Sigmoid colon (tissue), 3 donors: ENCODE measurements at regions not wholly inside any gene's neighbourhood (a gene's known extent, or its start where the extent isn't known, plus 50 kb on each side); places are given as distances from the start of the nearest gene placed in this dataset.

ENCODE experiments used
- POLR2A ChIP-seq, 2 donors: fragments of 450-650 bp; IDR thresholded peaks; one replicate each; pipeline ENCODE4 v1.6.1; 2016; ENCODE audit warnings: antibody characterized with exemption in 2 of 2, mild to moderate bottlenecking in 2 of 2, moderate library complexity in 2 of 2
- TF ChIP-seq, protein P1 (sequence below), 4 experiments: fragments of 450-650 bp in 3 of 4; fragments of 200-600 bp in 1 of 4; IDR thresholded peaks; one replicate each; pipeline ENCODE4 v1.5.1; 2016 to 2019; ENCODE audit warnings: antibody characterized with exemption in 4 of 4, mild to moderate bottlenecking in 3 of 4, moderate library complexity in 2 of 4

DNA sequence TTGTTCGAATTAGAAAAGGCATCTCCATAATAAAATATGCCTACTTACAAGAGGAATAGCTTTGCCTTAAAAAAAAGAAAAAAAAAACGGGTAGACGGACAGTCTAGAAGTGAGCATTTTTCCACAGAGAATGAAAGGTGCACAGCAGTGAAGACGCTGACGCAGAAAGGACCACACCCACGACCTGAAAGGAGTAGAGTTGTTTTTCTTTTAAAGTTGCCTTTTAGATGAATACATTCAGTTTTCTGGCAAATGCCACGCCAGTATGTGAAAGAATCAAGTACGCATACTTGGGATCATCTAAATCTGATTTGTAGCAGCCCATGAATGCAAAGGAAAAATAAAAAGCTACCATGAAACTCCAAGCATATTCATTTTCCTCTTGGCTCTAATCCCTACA lies 809.2 kb upstream of the SOX11 start:
- TF ChIP-seq, protein P1, sequence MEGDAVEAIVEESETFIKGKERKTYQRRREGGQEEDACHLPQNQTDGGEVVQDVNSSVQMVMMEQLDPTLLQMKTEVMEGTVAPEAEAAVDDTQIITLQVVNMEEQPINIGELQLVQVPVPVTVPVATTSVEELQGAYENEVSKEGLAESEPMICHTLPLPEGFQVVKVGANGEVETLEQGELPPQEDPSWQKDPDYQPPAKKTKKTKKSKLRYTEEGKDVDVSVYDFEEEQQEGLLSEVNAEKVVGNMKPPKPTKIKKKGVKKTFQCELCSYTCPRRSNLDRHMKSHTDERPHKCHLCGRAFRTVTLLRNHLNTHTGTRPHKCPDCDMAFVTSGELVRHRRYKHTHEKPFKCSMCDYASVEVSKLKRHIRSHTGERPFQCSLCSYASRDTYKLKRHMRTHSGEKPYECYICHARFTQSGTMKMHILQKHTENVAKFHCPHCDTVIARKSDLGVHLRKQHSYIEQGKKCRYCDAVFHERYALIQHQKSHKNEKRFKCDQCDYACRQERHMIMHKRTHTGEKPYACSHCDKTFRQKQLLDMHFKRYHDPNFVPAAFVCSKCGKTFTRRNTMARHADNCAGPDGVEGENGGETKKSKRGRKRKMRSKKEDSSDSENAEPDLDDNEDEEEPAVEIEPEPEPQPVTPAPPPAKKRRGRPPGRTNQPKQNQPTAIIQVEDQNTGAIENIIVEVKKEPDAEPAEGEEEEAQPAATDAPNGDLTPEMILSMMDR (IDR thresholded peaks at IDR 0.05) = no peak
- TF ChIP-seq POLR2A (IDR thresholded peaks at IDR 0.05) = no peak
